HEK293T (cell line): ENCODE measurements at regions not wholly inside any gene's neighbourhood (a gene's known extent, or its start where the extent isn't known, plus 50 kb on each side); places are given as distances from the start of the nearest gene placed in this dataset.

Experiments
- CTCF ChIA-PET: fragments of 350-600 bp; formaldehyde crosslinking; extraction: SDS; loops from one replicate; lab custom pipeline; 2021; ENCODE audit warnings: antibody characterized with exemption, inconsistent platforms; lab: Yijun Ruan, JAX
- POLR2A ChIA-PET: fragments of 350-600 bp; formaldehyde crosslinking; extraction: SDS; loops from one replicate; lab custom pipeline; 2020; ENCODE audit warnings: antibody characterized with exemption, inconsistent platforms; lab: Yijun Ruan, JAX
- DNase-seq: peaks from one replicate; pipeline ENCODE4 v3.0.0; 2012; ENCODE audit warnings: mixed read lengths; ENCODE audit errors: extremely low spot score
- ARNT ChIP-seq: fragments of 450-650 bp; IDR thresholded peaks from 2 replicates; pipeline ENCODE4 v1.6.1; 2017; ENCODE audit warnings: mild to moderate bottlenecking
- BHLHE40 ChIP-seq: fragments of 450-650 bp; IDR thresholded peaks from 2 replicates; pipeline ENCODE4 v1.6.1; 2016; ENCODE audit warnings: mild to moderate bottlenecking, moderate library complexity, borderline replicate concordance
- CTBP1 ChIP-seq: fragments of 450-650 bp; IDR thresholded peaks from 2 replicates; pipeline ENCODE4 v1.6.1; 2016; ENCODE audit warnings: borderline replicate concordance
- ELF4 ChIP-seq: fragments of 450-650 bp; IDR thresholded peaks from 2 replicates; pipeline ENCODE4 v1.6.1; 2017; ENCODE audit warnings: antibody characterized with exemption
- FOXA1 ChIP-seq: fragments of 450-650 bp; IDR thresholded peaks from 2 replicates; pipeline ENCODE4 v1.6.1; 2016; ENCODE audit warnings: mild to moderate bottlenecking
- FOXK2 ChIP-seq: fragments of 450-650 bp; IDR thresholded peaks from 2 replicates; pipeline ENCODE4 v1.6.1; 2016; ENCODE audit warnings: mild to moderate bottlenecking
- FOXM1 ChIP-seq: fragments of 450-650 bp; IDR thresholded peaks from 2 replicates; pipeline ENCODE4 v1.6.1; 2017; ENCODE audit warnings: mild to moderate bottlenecking, borderline replicate concordance
- HDGF ChIP-seq: fragments of 450-650 bp; IDR thresholded peaks from 2 replicates; pipeline ENCODE4 v1.6.1; 2017; ENCODE audit warnings: antibody characterized with exemption, borderline replicate concordance
- L3MBTL2 ChIP-seq: fragments of 450-650 bp; conservative IDR thresholded peaks from 2 replicates; pipeline ENCODE4 v1.6.1; 2016; ENCODE audit warnings: mild to moderate bottlenecking
- LEF1 ChIP-seq: fragments of 450-650 bp; IDR thresholded peaks from 2 replicates; pipeline ENCODE4 v1.6.1; 2017; ENCODE audit warnings: mild to moderate bottlenecking, borderline replicate concordance
- NFRKB ChIP-seq: fragments of 450-650 bp; IDR thresholded peaks from 2 replicates; pipeline ENCODE4 v1.6.1; 2016; ENCODE audit warnings: mild to moderate bottlenecking, moderate library complexity
- SP1 ChIP-seq: fragments of 450-650 bp; IDR thresholded peaks from 2 replicates; pipeline ENCODE4 v1.6.1; 2017
- SUZ12 ChIP-seq: fragments of 450-650 bp; IDR thresholded peaks from 2 replicates; pipeline ENCODE4 v1.6.1; 2016; ENCODE audit warnings: mild to moderate bottlenecking
- TARDBP ChIP-seq: fragments of 450-650 bp; IDR thresholded peaks from 2 replicates; pipeline ENCODE4 v1.6.1; 2016
- ZNF384 ChIP-seq: fragments of 450-650 bp; IDR thresholded peaks from 2 replicates; pipeline ENCODE4 v1.6.1; 2016
- TF ChIP-seq, protein P1 (sequence below): fragments of 450-650 bp; IDR thresholded peaks from 2 replicates; pipeline ENCODE4 v1.6.1; 2016

- ChIA-PET CTCF (interaction anchor here (0.9 kb wide), 1 partner anchor 9 kb away, joined by 3 read pairs; no protein-coding TSS in a partner anchor), POLR2A (no interaction called here)
- TF ChIP-seq BHLHE40: no peak
- no peak for TF ChIP-seq ARNT
- TF ChIP-seq LEF1: no peak
- no peak for TF ChIP-seq SUZ12
- TF ChIP-seq FOXM1: no peak
- no peak for TF ChIP-seq TARDBP
- no peak for TF ChIP-seq L3MBTL2
- no peak for TF ChIP-seq FOXK2
- no peak for TF ChIP-seq FOXA1
- no peak for TF ChIP-seq ZNF384
- TF ChIP-seq SP1: no peak
- no peak for DNase-seq
These were observed 332.0 kb downstream of the RAPGEF2 start for GRCh38 chr4:159434871-159435241.

DNA sequence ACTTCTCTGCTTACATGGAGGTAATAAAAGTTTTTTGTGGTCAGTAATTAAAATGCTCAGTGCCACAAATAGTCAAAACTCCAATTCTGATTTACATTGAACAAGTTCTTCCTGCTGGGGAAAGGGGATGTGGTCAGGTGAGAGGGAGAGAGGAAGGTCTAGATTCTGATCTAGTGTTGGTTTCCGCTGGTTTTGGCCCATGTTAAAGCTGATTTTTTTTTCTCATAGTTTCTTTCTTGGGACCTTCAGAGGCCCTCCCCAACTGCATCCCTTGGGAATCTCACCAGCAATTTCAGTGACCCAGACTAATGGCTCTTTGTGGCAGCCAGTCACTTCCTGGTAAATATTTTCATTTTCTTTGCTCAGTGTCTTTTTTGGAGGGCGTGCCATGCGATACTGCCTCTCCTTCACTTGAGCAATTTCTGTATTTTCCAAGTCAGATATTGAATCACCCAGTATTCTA, 332.7 kb downstream of the RAPGEF2 start:
- CTCF ChIA-PET: no interaction called here
- DNase-seq: no peak
- TF ChIP-seq L3MBTL2: no peak
- TF ChIP-seq HDGF: no peak
- no peak for TF ChIP-seq FOXM1
- TF ChIP-seq LEF1: no peak
- TF ChIP-seq, protein P1, sequence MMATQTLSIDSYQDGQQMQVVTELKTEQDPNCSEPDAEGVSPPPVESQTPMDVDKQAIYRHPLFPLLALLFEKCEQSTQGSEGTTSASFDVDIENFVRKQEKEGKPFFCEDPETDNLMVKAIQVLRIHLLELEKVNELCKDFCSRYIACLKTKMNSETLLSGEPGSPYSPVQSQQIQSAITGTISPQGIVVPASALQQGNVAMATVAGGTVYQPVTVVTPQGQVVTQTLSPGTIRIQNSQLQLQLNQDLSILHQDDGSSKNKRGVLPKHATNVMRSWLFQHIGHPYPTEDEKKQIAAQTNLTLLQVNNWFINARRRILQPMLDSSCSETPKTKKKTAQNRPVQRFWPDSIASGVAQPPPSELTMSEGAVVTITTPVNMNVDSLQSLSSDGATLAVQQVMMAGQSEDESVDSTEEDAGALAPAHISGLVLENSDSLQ: no peak
- TF ChIP-seq ARNT: no peak
- no peak for TF ChIP-seq FOXK2
- TF ChIP-seq FOXA1: no peak
- no peak for TF ChIP-seq NFRKB
- no peak for TF ChIP-seq ZNF384
- no peak for TF ChIP-seq SP1
- no peak for TF ChIP-seq ELF4
- TF ChIP-seq BHLHE40: no peak
- TF ChIP-seq CTBP1: no peak
- no peak for TF ChIP-seq TARDBP
- no peak for TF ChIP-seq SUZ12
- POLR2A ChIA-PET: no interaction called here

DNA sequence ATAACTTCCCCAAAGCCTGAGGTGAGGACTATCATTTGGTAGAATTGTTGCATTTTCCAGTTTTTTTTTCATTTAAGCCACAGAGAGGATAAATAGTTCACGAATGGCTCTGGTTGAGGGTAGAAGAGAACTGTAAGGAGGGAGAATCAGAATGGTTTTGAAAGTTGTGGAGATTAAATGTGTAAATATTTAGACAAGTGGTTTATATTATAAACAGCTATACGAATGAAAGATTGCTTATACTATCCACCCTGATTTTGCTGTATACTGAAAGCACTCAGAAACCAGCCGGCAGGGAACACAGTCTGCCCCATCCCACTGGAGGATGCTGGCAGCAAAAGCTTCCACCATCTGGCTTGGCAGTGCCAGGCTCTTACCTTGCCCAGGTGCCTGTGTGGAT, 341.1 kb downstream of the RAPGEF2 start:
- no peak for DNase-seq
- ChIA-PET CTCF (interaction anchor here (0.7 to 1.3 kb wide), 3 partner anchors 9 to 1188 kb away, joined by 3 to 5 read pairs (median 3); no protein-coding TSS in a partner anchor), POLR2A (no interaction called here)
- no peak for TF ChIP-seq SUZ12
- TF ChIP-seq FOXK2: no peak
- no peak for TF ChIP-seq LEF1
- no peak for TF ChIP-seq L3MBTL2
- no peak for TF ChIP-seq FOXA1
- TF ChIP-seq CTBP1: no peak
- TF ChIP-seq BHLHE40: no peak
- no peak for TF ChIP-seq NFRKB
- no peak for TF ChIP-seq SP1
- no peak for TF ChIP-seq FOXM1
- TF ChIP-seq ZNF384: no peak
- no peak for TF ChIP-seq TARDBP
- no peak for TF ChIP-seq ARNT
- no peak for TF ChIP-seq HDGF
- TF ChIP-seq, protein P1: no peak

- no peak for DNase-seq
- ChIA-PET POLR2A (no interaction called here), CTCF (no interaction called here)
- no peak for TF ChIP-seq LEF1
- TF ChIP-seq BHLHE40: no peak
These were observed 341.8 kb downstream of the RAPGEF2 start for GRCh38 chr4:159444678-159445077.

DNA sequence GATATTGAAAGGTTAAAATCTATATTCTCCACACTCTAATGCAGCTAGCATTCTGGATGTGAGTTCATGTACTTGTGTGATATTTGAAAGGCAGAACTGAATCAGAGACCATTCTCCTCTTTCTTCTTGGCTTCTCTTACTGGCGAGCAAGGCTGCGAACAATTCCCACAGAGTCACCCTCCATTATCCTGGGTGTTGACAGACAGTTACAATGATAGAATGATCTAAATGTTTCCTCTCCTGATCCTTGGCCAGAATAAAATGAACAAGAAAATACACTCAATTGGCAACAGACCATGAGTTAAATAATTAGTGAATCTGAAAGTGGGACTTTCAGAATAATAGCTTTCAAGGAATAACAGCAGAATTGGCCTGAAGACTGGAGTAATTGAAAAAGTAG, 342.8 kb downstream of the RAPGEF2 start:
- ChIA-PET CTCF (interaction anchor here (0.6 kb wide), 1 partner anchor 497 kb away, joined by 4 read pairs; no protein-coding TSS in a partner anchor), POLR2A (no interaction called here)
- TF ChIP-seq L3MBTL2: no peak
- TF ChIP-seq LEF1: no peak
- TF ChIP-seq FOXM1: no peak
- TF ChIP-seq FOXA1: no peak
- TF ChIP-seq, protein P1: no peak
- TF ChIP-seq SP1: no peak
- TF ChIP-seq NFRKB: no peak
- TF ChIP-seq BHLHE40: no peak
- no peak for TF ChIP-seq TARDBP
- no peak for TF ChIP-seq FOXK2
- TF ChIP-seq SUZ12: no peak
- TF ChIP-seq CTBP1: no peak
- no peak for TF ChIP-seq ELF4
- no peak for TF ChIP-seq HDGF
- no peak for TF ChIP-seq ZNF384
- DNase-seq: no peak

- ChIA-PET POLR2A (no interaction called here), CTCF (interaction anchor here (0.6 kb wide), 1 partner anchor 14 kb away, joined by 3 read pairs; no protein-coding TSS in a partner anchor)
- TF ChIP-seq FOXK2: no peak
- no peak for TF ChIP-seq FOXA1
- TF ChIP-seq SP1: no peak
- TF ChIP-seq BHLHE40: no peak
- no peak for TF ChIP-seq L3MBTL2
- TF ChIP-seq FOXM1: no peak
- no peak for TF ChIP-seq CTBP1
- no peak for TF ChIP-seq NFRKB
- no peak for TF ChIP-seq LEF1
- no peak for TF ChIP-seq ARNT
- no peak for TF ChIP-seq SUZ12
- TF ChIP-seq ELF4: no peak
- TF ChIP-seq, protein P1: no peak
- peak; percentile 69 for DNase-seq
These were observed 343.5 kb downstream of the RAPGEF2 start for GRCh38 chr4:159446266-159446976.
